HG03039 (cell line): ENCODE measurements at regions not wholly inside any gene's neighbourhood (a gene's known extent, or its start where the extent isn't known, plus 50 kb on each side); places are given as distances from the start of the nearest gene placed in this dataset.
"Not testable (repeated sequence)": the region's sequence is repeated elsewhere in the genome, so short reads cannot be mapped to it uniquely, and the experiment has no call there.

ENCODE experiments used
- ATAC-seq: cut with Tn5 transposase; IDR thresholded peaks from one replicate; pipeline ENCODE4 v1.9.1; 2021; ENCODE audit warnings: mild to moderate bottlenecking, moderate library complexity; ENCODE audit not compliant: unreplicated experiment

- ATAC-seq = not testable (repeated sequence)
Measured at GRCh38 chr12:9543341-9543740, 64.4 kb downstream of the KLRB1 start.

- not testable (repeated sequence) for ATAC-seq
Measured at GRCh38 chr12:9542827-9543226, 64.9 kb downstream of the KLRB1 start.

GRCh38 chr12:9515925-9516324, 91.8 kb downstream of the KLRB1 start:
- not testable (repeated sequence) for ATAC-seq

GRCh38 chr12:9512695-9513094, 95.0 kb downstream of the KLRB1 start:
- ATAC-seq = not testable (repeated sequence)

GRCh38 chr12:9510392-9511011, 97.2 kb downstream of the KLRB1 start:
- ATAC-seq = not testable (repeated sequence)

- ATAC-seq = no peak
Measured at GRCh38 chr12:9509464-9510161, 98.1 kb downstream of the KLRB1 start.

- ATAC-seq = no peak
Measured at GRCh38 chr12:9506746-9507145, 101.0 kb downstream of the KLRB1 start.

- ATAC-seq = not testable (repeated sequence)
Measured at GRCh38 chr12:9503384-9503783, 104.3 kb downstream of the KLRB1 start.

- ATAC-seq = not testable (repeated sequence)
Measured at GRCh38 chr12:9502845-9503244, 104.9 kb downstream of the KLRB1 start.

- peak; percentile 43 for ATAC-seq
Measured at GRCh38 chr12:9493325-9493724, 114.4 kb downstream of the KLRB1 start.

GRCh38 chr12:9481289-9481688, 126.4 kb downstream of the KLRB1 start:
- not testable (repeated sequence) for ATAC-seq

GRCh38 chr12:9474197-9474596, 133.5 kb downstream of the KLRB1 start:
- not testable (repeated sequence) for ATAC-seq

GRCh38 chr12:9473638-9474037, 134.1 kb downstream of the KLRB1 start:
- not testable (repeated sequence) for ATAC-seq

GRCh38 chr12:9471501-9471900, 136.2 kb downstream of the KLRB1 start:
- not testable (repeated sequence) for ATAC-seq

- not testable (repeated sequence) for ATAC-seq
Measured at GRCh38 chr12:9470367-9470766, 137.3 kb downstream of the KLRB1 start.

- not testable (repeated sequence) for ATAC-seq
Measured at GRCh38 chr12:9469956-9470355, 137.8 kb downstream of the KLRB1 start.

GRCh38 chr12:9469463-9469862, 138.3 kb downstream of the KLRB1 start:
- not testable (repeated sequence) for ATAC-seq

- ATAC-seq = not testable (repeated sequence)
Measured at GRCh38 chr12:9468998-9469397, 138.7 kb downstream of the KLRB1 start.

- not testable (repeated sequence) for ATAC-seq
Measured at GRCh38 chr12:9468144-9468543, 139.6 kb downstream of the KLRB1 start.

GRCh38 chr12:9464408-9464807, 143.3 kb downstream of the KLRB1 start:
- ATAC-seq = no peak

GRCh38 chr12:9455516-9455915, 152.2 kb downstream of the KLRB1 start:
- ATAC-seq = not testable (repeated sequence)

GRCh38 chr12:9454021-9454420, 153.7 kb downstream of the KLRB1 start:
- ATAC-seq = not testable (repeated sequence)
